Neural progenitor cell (in vitro differentiated cells): ENCODE measurements at regions not wholly inside any gene's neighbourhood (a gene's known extent, or its start where the extent isn't known, plus 50 kb on each side); places are given as distances from the start of the nearest gene placed in this dataset.
A peak's percentile ranks its signal among the peaks of the same experiment; 100 is the strongest.

ENCODE experiments used
- DNase-seq: peaks from one replicate; pipeline ENCODE4 v3.0.0-alpha.2; 2016; ENCODE audit warnings: low spot score
- H2AFZ ChIP-seq: fragments of 200-600 bp; sonication (generic); replicated peaks from 2 replicates; pipeline ENCODE4 v1.6.1; 2016; ENCODE audit warnings: antibody characterized with exemption
- H3F3A ChIP-seq: fragments of 200-600 bp; sonication (generic); 2 replicates; pipeline ENCODE4 v1.6.1; 2016; ENCODE audit warnings: antibody characterized with exemption, low read depth
- H3K27ac ChIP-seq: fragments of 200-600 bp; sonication (generic); 2 replicates; pipeline ENCODE4 v1.5.1; 2016; ENCODE audit warnings: mild to moderate bottlenecking
- H3K27me3 ChIP-seq: fragments of 200-600 bp; sonication (generic); 2 replicates; pipeline ENCODE4 v1.6.1; 2016; ENCODE audit warnings: mild to moderate bottlenecking, moderate library complexity
- H3K36me3 ChIP-seq: fragments of 200-600 bp; sonication (generic); 2 replicates; pipeline ENCODE4 v1.5.1; 2016
- H3K4me1 ChIP-seq: fragments of 200-600 bp; sonication (generic); 2 replicates; pipeline ENCODE4 v1.6.1; 2016; ENCODE audit warnings: mixed run types
- H3K4me2 ChIP-seq: fragments of 200-600 bp; sonication (generic); 2 replicates; pipeline ENCODE4 v1.6.1; 2016
- H3K4me3 ChIP-seq: fragments of 200-600 bp; sonication (generic); 2 replicates; pipeline ENCODE4 v1.5.1; 2016
- H3K79me2 ChIP-seq: fragments of 200-600 bp; sonication (generic); 2 replicates; pipeline ENCODE4 v1.6.1; 2016; ENCODE audit warnings: low read depth
- H3K9ac ChIP-seq: fragments of 200-600 bp; sonication (generic); 2 replicates; pipeline ENCODE4 v1.6.1; 2016
- H3K9me3 ChIP-seq: fragments of 200-600 bp; sonication (generic); 2 replicates; pipeline ENCODE4 v1.5.1; 2016; ENCODE audit warnings: low read depth
- H4K20me1 ChIP-seq: fragments of 200-600 bp; sonication (generic); 2 replicates; pipeline ENCODE4 v1.6.1; 2016; ENCODE audit warnings: low read depth
- H3K27ac Mint-ChIP-seq: 3 replicates; pipeline ENCODE4 v1.8.0; 2021; ENCODE audit warnings: mixed read lengths
- H3K27me3 Mint-ChIP-seq: 2 replicates; pipeline ENCODE4 v1.8.0; 2022; ENCODE audit warnings: low read depth, mild to moderate bottlenecking, inconsistent platforms, moderate library complexity, mixed read lengths; ENCODE audit not compliant: insufficient read depth
- H3K36me3 Mint-ChIP-seq: 3 replicates; pipeline ENCODE4 v1.8.0; 2021; ENCODE audit warnings: mixed read lengths
- H3K4me1 Mint-ChIP-seq: 3 replicates; pipeline ENCODE4 v1.8.0; 2021; ENCODE audit warnings: mixed read lengths
- H3K4me3 Mint-ChIP-seq: 3 replicates; pipeline ENCODE4 v1.8.0; 2021; ENCODE audit warnings: mild to moderate bottlenecking, moderate library complexity, mixed read lengths
- H3K9me3 Mint-ChIP-seq: 3 replicates; pipeline ENCODE4 v1.8.0; 2020; ENCODE audit warnings: mixed read lengths
- CTCF ChIP-seq: fragments of 200-600 bp; sonication (generic); IDR thresholded peaks from 2 replicates; pipeline ENCODE4 v1.5.1; 2017; ENCODE audit warnings: antibody characterized with exemption, mild to moderate bottlenecking
- EZH2 ChIP-seq: fragments of 200-600 bp; sonication (generic); IDR thresholded peaks from 2 replicates; pipeline ENCODE4 v1.6.1; 2017; ENCODE audit warnings: antibody characterized with exemption, mild to moderate bottlenecking, moderate library complexity
- EZH2phosphoT487 ChIP-seq: fragments of 200-600 bp; sonication (generic); IDR thresholded peaks from 2 replicates; pipeline ENCODE4 v1.6.1; 2017; ENCODE audit warnings: antibody characterized with exemption

DNA sequence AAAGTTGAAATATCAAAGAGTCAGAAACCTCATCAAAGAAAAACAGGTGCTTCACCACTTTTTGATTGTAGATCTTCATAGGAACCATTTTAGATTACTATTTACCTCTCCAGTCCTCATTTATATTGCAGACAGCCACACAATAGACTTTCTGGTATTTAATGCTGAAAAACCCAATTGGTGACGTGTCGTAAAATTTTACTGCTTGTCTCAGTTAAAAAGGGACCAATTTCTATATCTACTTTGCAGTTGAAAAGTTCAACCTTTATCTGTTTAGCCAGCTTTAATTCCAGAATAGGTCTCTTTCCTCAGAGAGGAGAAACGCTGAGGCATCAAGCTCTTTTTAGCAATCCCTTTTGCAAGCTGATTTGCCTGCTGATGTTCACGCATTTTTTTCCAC lies 1722.4 kb downstream of the PLA2G4A start:
- Mint-ChIP-seq H3K4me1 (no peaks in the 10 kb centered on the region), H3K36me3 (no peaks in the 10 kb centered on the region), H3K4me3 (no peak overlapping the region), H3K27ac (no peak overlapping the region), H3K9me3 (no peaks in the 10 kb centered on the region), H3K27me3 (no peaks in the 10 kb centered on the region)
- no peak for DNase-seq
- Histone ChIP-seq H3K79me2 (no peaks in the 10 kb centered on the region), H3K27ac (no peak overlapping the region), H3K9me3 (no peaks in the 10 kb centered on the region), H3K4me3 (no peak overlapping the region), H3F3A (no peaks in the 10 kb centered on the region), H4K20me1 (no peaks in the 10 kb centered on the region), H3K36me3 (no peaks in the 10 kb centered on the region), H3K9ac (no peak overlapping the region), H3K27me3 (no peaks in the 10 kb centered on the region), H2AFZ (peak overlapping the region; percentile 2), H3K4me2 (no peak overlapping the region), H3K4me1 (no peaks in the 10 kb centered on the region)
- TF ChIP-seq EZH2, result no peak
- TF ChIP-seq EZH2phosphoT487, result no peak
- no peak for TF ChIP-seq CTCF

DNA sequence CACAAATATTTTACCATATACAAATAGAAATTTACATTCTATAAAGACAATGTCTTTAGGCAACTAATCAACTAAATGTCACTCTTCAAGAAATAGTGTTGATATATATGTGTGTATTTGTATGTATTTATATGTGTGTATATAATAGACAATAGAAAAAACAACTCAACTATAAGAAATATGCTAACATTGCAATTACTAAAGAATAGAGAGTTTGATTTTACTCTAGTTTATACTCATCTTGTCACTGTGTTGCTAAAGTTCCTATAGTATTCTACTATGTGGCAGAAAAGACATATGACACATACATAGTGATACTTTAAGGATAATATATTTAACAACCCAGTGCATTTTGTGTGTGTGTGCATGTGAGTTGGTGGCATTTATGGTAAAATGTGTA lies 1728.3 kb downstream of the PLA2G4A start:
- Histone ChIP-seq H3K4me2 (no peak overlapping the region), H3K4me3 (no peak overlapping the region), H3K27ac (no peak overlapping the region), H3K4me1 (no peaks in the 10 kb centered on the region), H3K79me2 (no peaks in the 10 kb centered on the region), H3K36me3 (no peaks in the 10 kb centered on the region), H3K9me3 (no peaks in the 10 kb centered on the region), H2AFZ (no peak overlapping the region), H4K20me1 (no peaks in the 10 kb centered on the region), H3K27me3 (no peaks in the 10 kb centered on the region), H3K9ac (no peak overlapping the region), H3F3A (no peaks in the 10 kb centered on the region)
- H3K9me3 Mint-ChIP-seq, result no peaks in the 10 kb centered on the region
- DNase-seq, result no peak
- no peak overlapping the region for H3K4me3 Mint-ChIP-seq
- no peak overlapping the region for H3K27ac Mint-ChIP-seq
- H3K4me1 Mint-ChIP-seq, result no peaks in the 10 kb centered on the region
- no peaks in the 10 kb centered on the region for H3K36me3 Mint-ChIP-seq
- no peak for TF ChIP-seq EZH2phosphoT487
- TF ChIP-seq CTCF, result no peak
- TF ChIP-seq EZH2, result no peak
- no peaks in the 10 kb centered on the region for H3K27me3 Mint-ChIP-seq

- Histone ChIP-seq H3K27ac (no peak overlapping the region), H3K4me3 (no peak overlapping the region), H2AFZ (no peak overlapping the region), H3K4me1 (no peaks in the 10 kb centered on the region), H3K9me3 (no peaks in the 10 kb centered on the region), H3K27me3 (no peaks in the 10 kb centered on the region), H3K9ac (no peak overlapping the region), H3K36me3 (no peaks in the 10 kb centered on the region), H3F3A (no peaks in the 10 kb centered on the region), H3K4me2 (no peak overlapping the region), H3K79me2 (no peaks in the 10 kb centered on the region), H4K20me1 (no peaks in the 10 kb centered on the region)
- Mint-ChIP-seq H3K27ac (no peak overlapping the region), H3K9me3 (no peaks in the 10 kb centered on the region), H3K36me3 (no peaks in the 10 kb centered on the region), H3K27me3 (no peaks in the 10 kb centered on the region), H3K4me3 (no peak overlapping the region), H3K4me1 (no peaks in the 10 kb centered on the region)
- no peak for TF ChIP-seq CTCF
- DNase-seq, result no peak
Observed at GRCh38 chr1:188582911-188583532, 1754.3 kb downstream of the PLA2G4A start.
